ENCODE measurements at regions not wholly inside any gene's neighbourhood (a gene's known extent, or its start where the extent isn't known, plus 50 kb on each side); places are given as distances from the start of the nearest gene placed in this dataset.

DNA sequence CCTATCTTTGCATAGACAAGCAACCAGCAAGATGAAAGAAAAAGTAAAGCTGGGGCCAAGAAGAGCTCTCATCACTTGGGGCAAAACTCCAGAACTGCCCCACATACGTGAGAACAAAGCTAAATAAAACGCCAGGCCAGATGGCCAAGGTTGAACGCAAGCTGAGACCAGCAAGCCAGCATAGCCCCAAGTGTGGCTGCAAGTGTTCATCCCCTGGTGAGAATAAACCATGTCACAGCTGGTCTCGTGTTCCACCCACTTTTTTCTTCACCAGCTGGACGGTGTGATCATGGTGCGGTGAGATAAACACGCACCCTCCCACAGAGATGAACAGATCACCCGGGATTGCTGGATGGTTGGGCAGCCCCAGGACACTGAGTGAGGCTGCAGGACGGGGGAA lies 109.6 kb upstream of the CACNA1A start:
- CTCF ChIA-PET = interaction anchor here (0.6 kb wide), 1 partner anchor 889 kb away, joined by 3 read pairs; no protein-coding TSS in a partner anchor
- peaks cover 5% of the 10 kb centered on the region; the same call in 1 of the 2 replicates for H3K27me3 ChIP-seq (ENCODE audit: insufficient read depth, low read length)
- intact Hi-C loops (cut with micrococcal nuclease) = no loop called here

More for the DNA sequence above, 109.6 kb upstream of the CACNA1A start:
- no peaks in the 10 kb centered on the region for H3K79me2 ChIP-seq (ENCODE audit: insufficient read depth, low read length)
- RAD21 ChIA-PET (ENCODE audit: low non-redundant PET in 1 of 2, low total read pairs in 2 of 2, uncharacterized antibody in 2 of 2, unreplicated experiment in 2 of 2) = no interaction called here
- no TSS peak for BruUV-seq (replicated peaks)
- TF ChIP-seq TCF7L2 (IDR thresholded peaks at IDR 0.05; ENCODE audit: borderline replicate concordance, extremely low read depth, insufficient read depth, insufficient read length) (no peak), SIN3A (IDR thresholded peaks at IDR 0.05; ENCODE audit: low read depth) (no peak), EGR1 (IDR thresholded peaks at IDR 0.05; ENCODE audit: low read depth) (no peak), POLR2AphosphoS5 (IDR thresholded peaks at IDR 0.05; ENCODE audit: low read depth, low read length) (no peak), REST (IDR thresholded peaks at IDR 0.05; ENCODE audit: low read depth) (no peak), EZH2 (IDR thresholded peaks at IDR 0.05) (no peak), CBX3 (IDR thresholded peaks at IDR 0.05; ENCODE audit: low read depth) (no peak), SP1 (IDR thresholded peaks at IDR 0.05; ENCODE audit: low read depth) (no peak), EZH2phosphoT487 (IDR thresholded peaks at IDR 0.05; ENCODE audit: borderline replicate concordance) (no peak), YY1 (IDR thresholded peaks at IDR 0.05; ENCODE audit: extremely low read depth, insufficient replicate concordance, low read depth, low read length) (no peak), ATF3 (IDR thresholded peaks at IDR 0.05) (no peak), ELF1 (IDR thresholded peaks at IDR 0.05; ENCODE audit: borderline replicate concordance, low read depth) (no peak)
- H3K9ac ChIP-seq (ENCODE audit: low read length) = no peak overlapping the region
- H3K27ac ChIP-seq (ENCODE audit: low read depth, low read length) = no peak overlapping the region
- no peaks in the 10 kb centered on the region for H4K20me1 ChIP-seq (ENCODE audit: insufficient read depth)
- H3K4me3 ChIP-seq (replicated peaks in 1 of 2; ENCODE audit: low read depth in 1 of 2, low read length in 2 of 2) = no peak overlapping the region
- H3K9me3 ChIP-seq (ENCODE audit: control insufficient read depth in 1 of 2, insufficient read depth in 1 of 2, low read depth in 1 of 2, low read length in 2 of 2) = no peaks in the 10 kb centered on the region
- DNase-seq (ENCODE audit: low read depth, low spot score) = no peak
- H3K9me2 ChIP-seq (ENCODE audit: insufficient read depth) = no peaks in the 10 kb centered on the region
- peaks cover 0 to under 1% of the 10 kb centered on the region in 2 experiments; a peak in 2 of 4 replicates for H3K4me1 ChIP-seq (ENCODE audit: control insufficient read depth in 1 of 2, insufficient read depth in 2 of 2, low read length in 2 of 2)
- no peak overlapping the region for H3K4me2 ChIP-seq (ENCODE audit: low read length)
- no peak overlapping the region for H2AFZ ChIP-seq (ENCODE audit: low read depth, low read length, poor library complexity, severe bottlenecking)
- POLR2A ChIA-PET = interaction anchor here (1.0 kb wide), 1 partner anchor 239 kb away, joined by 4 read pairs; no protein-coding TSS in a partner anchor
- no peaks in the 10 kb centered on the region for H3K36me3 ChIP-seq (ENCODE audit: control insufficient read depth in 1 of 2, insufficient read depth in 2 of 2, low read length in 2 of 2)
- no peak for ATAC-seq
